H1 (cell line): ENCODE measurements at regions not wholly inside any gene's neighbourhood (a gene's known extent, or its start where the extent isn't known, plus 50 kb on each side); places are given as distances from the start of the nearest gene placed in this dataset.

Experiments used
- ASH2L ChIP-seq: fragments of 200-600, 300-600 bp; sonication (generic); IDR thresholded peaks from one replicate; pipeline ENCODE4 v1.7.1; 2017; ENCODE audit warnings: low read length
- CBX8 ChIP-seq: fragments of 300-800, 300-1000 bp; sonication (generic); IDR thresholded peaks from 2 replicates; pipeline ENCODE4 v1.7.1; 2016; ENCODE audit warnings: low read depth, low read length, borderline replicate concordance
- CHD7 ChIP-seq: fragments of 300-600 bp; sonication (generic); IDR thresholded peaks from 2 replicates; pipeline ENCODE4 v1.7.1; 2012; ENCODE audit warnings: low read length, moderate library complexity, mild to moderate bottlenecking, inconsistent platforms; ENCODE audit not compliant: insufficient replicate concordance
- FOSL1 ChIP-seq: IDR thresholded peaks from 2 replicates; pipeline ENCODE4 v1.6.1; 2011; ENCODE audit warnings: mild to moderate bottlenecking, low read depth, low read length, moderate library complexity; ENCODE audit not compliant: insufficient read depth
- KDM1A ChIP-seq: fragments of 200-600, 300-600 bp; sonication (generic); IDR thresholded peaks from 2 replicates; pipeline ENCODE4 v1.7.1; 2016; ENCODE audit warnings: mild to moderate bottlenecking, low read length, borderline replicate concordance
- MAFK ChIP-seq: IDR thresholded peaks from 2 replicates; pipeline ENCODE4 v1.6.1; 2012; ENCODE audit warnings: low read depth, mild to moderate bottlenecking, improper control_type of control experiment, low read length
- PHF8 ChIP-seq: fragments of 200-600 bp; sonication (generic); conservative IDR thresholded peaks from 2 replicates; pipeline ENCODE4 v1.7.1; 2012; ENCODE audit warnings: low read depth, mild to moderate bottlenecking, inconsistent platforms, low read length, moderate library complexity
- SAP30 ChIP-seq: fragments of 300-600 bp; sonication (generic); IDR thresholded peaks from 2 replicates; pipeline ENCODE4 v1.7.1; 2012; ENCODE audit warnings: low read length, moderate library complexity, mild to moderate bottlenecking, inconsistent platforms; ENCODE audit not compliant: insufficient read depth, insufficient replicate concordance
- SIN3A ChIP-seq, 2 experiments: IDR thresholded peaks in 1 of 2; conservative IDR thresholded peaks in 1 of 2; 2 replicates each; pipeline ENCODE4 v1.6.1; 2011 to 2012; ENCODE audit warnings: low read length in 2 of 2, improper control_type of control experiment in 1 of 2, low read depth in 1 of 2, mild to moderate bottlenecking in 1 of 2
- SP1 ChIP-seq: IDR thresholded peaks from 2 replicates; pipeline ENCODE4 v1.6.1; 2011; ENCODE audit warnings: low read depth, low read length
- SRF ChIP-seq: IDR thresholded peaks from 2 replicates; pipeline ENCODE4 v1.6.1; 2011; ENCODE audit warnings: mild to moderate bottlenecking, low read depth, low read length, moderate library complexity
- SUZ12 ChIP-seq: fragments of 200-600 bp; sonication (generic); IDR thresholded peaks from 2 replicates; pipeline ENCODE4 v1.6.1; 2012; ENCODE audit warnings: mild to moderate bottlenecking, inconsistent platforms, low read length, moderate library complexity, mixed read lengths
- TBP ChIP-seq: IDR thresholded peaks from 2 replicates; pipeline ENCODE4 v1.6.1; 2011; ENCODE audit warnings: low read depth, low read length, improper control_type of control experiment

GRCh38 chr20:51171141-51171540 is 148.2 kb upstream of the KCNG1 start (continued):
- no peak for TF ChIP-seq CHD7
- no peak for TF ChIP-seq SUZ12
- no peak for TF ChIP-seq TBP
- no peak for TF ChIP-seq PHF8
- no peak for TF ChIP-seq CBX8
- no peak for TF ChIP-seq FOSL1
- no peak for TF ChIP-seq SIN3A (conservative IDR thresholded peaks at IDR 0.05 in 1 of 2, IDR thresholded peaks at IDR 0.05 in 1 of 2; ENCODE audit: low read depth in 1 of 2, low read length in 2 of 2)
- no peak for TF ChIP-seq SRF
- no peak for TF ChIP-seq MAFK
- no peak for TF ChIP-seq SP1
- no peak for TF ChIP-seq ASH2L
- no peak for TF ChIP-seq KDM1A
- no peak for TF ChIP-seq SAP30
